Stimulated activated CD8-positive, alpha-beta memory T cell treated with anti-CD3 and anti-CD28 coated beads, Interleukin-15, amount 100 ng/mL, for 1 hour (primary cell): ENCODE measurements at regions not wholly inside any gene's neighbourhood (a gene's known extent, or its start where the extent isn't known, plus 50 kb on each side); places are given as distances from the start of the nearest gene placed in this dataset.
"Not testable (repeated sequence)": the region's sequence is repeated elsewhere in the genome, so short reads cannot be mapped to it uniquely, and the experiment has no call there.

Experiments used
- DNase-seq: peaks from one replicate; pipeline ENCODE4 v3.0.0-alpha.2; 2020; ENCODE audit warnings: low read depth

DNA sequence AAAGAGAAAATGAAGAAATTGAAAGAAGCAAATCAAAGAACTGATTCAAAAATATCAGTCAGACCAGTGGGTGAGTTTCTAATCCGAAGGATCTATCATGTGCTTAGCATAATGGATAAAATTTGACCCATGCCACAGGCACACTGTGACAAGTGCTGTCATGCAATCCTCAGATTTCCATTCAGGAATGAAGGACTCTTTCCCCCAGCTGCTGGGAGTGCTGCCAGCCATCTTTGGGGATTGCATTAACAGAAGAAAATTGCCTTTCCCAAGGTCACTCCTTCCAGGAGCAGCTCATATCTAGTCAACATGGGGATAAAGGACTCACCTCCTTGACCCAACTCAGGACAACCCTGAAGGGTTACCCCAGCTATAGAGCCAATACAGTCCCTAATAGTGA, 316.7 kb upstream of the TBX18 start:
- DNase-seq, result no peak

DNA sequence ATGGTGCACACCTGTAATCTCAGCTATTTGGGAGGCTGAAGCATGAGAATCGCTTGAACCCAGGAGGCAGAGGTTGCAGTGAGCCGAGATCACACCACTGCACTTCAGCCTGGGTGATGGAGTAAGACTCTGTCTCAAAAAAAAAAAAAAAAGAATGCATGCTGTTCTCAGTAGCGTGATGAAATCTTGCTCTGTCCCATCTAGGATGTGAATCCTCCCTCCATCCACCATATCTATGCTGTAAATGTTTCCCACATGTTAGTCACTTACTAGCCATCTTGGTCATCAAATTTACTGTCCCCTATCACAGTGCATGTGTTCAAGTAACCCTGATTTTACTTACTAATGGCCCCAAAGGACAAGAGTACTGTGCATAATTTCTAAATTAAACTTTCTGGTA, 315.4 kb upstream of the TBX18 start:
- DNase-seq, result no peak

DNA sequence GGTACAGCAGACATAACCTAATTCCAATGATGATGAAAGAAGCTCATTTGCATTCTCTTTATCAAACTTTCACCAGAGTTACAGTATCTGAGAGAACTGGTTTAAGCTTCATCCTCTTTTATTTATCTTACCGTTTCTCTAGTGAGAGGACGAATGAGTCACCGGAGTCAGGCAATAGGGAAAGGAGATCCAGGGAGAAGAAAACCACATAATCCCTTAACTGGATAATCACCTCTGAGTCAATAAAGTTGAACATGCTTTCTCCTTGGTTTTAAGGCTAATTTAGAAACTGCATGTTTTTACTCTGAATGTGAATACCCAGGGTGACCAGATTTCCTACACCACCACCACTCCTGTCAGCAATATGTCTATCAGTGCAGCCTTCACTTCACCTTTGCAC, 313.7 kb upstream of the TBX18 start:
- DNase-seq, result no peak

DNA sequence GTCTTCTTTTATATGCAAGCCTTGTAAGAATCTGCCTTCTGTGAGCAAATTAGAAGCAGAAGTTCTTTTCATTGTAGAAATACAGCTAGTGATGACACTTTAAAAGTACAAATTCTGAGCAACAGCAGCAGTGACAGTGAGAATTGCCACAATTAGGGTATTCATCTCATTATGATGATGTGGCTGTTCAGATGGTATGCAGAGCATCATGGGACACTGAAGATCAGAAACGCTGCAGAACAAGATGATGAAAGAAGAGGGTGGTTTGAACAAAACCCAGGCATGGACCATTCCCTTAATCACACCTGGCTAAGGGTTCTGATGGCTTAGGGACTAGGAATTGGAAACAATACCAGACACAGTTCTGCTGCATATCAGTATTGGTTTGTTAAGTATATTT, 312.7 kb upstream of the TBX18 start:
- DNase-seq, result no peak

DNA sequence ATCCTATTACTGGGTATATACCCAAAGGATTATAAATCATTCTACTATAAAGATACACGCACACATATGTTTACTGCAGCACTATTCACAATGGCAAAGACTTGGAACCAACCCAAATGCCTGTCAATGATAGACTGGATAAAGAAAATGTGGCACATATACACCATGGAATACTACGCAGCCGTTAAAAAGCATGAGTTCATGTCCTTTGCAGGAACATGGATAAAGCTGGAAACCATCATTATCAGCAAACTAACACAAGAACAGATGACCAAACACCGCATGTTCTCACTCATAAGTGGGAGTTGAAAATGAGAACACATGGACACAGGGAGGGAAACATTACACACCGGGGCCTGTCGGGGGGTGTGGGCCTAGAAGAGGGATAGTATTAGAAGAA, 307.4 kb upstream of the TBX18 start:
- DNase-seq, result not testable (repeated sequence)

DNA sequence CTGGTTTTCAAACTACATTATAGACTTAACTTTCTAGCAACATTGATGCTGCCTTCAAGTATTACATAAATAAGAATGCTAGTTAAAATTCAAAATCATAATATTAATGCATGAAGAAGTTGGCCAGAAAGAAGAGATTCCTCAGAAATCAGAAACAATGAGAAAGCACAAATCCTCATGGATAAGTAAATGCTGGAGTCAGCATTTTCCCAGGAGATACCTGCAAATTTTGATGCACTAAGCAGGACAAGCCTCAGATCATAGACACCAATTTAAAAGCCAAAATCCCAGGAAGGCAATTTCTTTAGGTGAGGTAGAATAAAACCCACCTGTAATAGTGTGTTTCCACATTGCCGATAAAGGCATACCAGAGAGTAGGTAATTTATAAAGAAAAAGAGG, 305.2 kb upstream of the TBX18 start:
- DNase-seq, result no peak

DNA sequence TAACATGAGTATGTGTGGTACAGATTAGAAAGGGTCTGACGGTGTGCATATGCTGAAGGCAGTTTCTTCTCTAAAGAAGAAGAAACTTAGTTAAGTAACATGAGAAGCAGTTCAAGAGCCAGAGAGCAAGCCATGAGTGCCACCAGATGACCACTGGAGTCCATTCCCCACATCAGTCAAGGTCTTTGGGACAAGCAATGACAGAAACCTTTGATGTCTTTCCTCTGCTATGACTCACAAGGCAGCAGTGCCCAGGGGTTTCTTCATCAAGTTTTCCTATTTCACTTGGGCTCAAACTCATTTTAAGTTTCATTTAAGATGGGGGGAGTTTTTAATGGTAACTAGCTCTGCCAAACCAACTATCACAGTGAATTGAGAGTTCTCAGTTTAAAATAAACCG, 303.8 kb upstream of the TBX18 start:
- no peak for DNase-seq

DNA sequence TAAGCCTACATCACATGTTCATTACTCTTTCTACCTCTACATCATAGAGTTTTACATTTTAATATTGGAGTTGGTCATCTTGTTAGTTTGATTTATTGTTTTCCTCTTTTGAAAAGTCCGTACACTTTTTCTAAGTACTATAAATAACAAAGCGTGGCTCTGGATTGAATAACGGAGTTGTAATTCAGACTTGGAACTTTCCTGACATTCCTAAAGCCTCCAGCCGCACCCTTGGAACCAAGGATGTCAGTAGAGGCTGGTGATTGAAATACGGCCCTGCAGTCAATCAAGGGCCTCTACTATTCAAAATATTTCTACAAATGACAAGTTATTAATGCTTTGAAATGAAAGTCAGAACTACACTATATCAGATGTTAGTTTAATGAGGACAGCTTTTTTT, 301.9 kb upstream of the TBX18 start:
- DNase-seq, result no peak

DNA sequence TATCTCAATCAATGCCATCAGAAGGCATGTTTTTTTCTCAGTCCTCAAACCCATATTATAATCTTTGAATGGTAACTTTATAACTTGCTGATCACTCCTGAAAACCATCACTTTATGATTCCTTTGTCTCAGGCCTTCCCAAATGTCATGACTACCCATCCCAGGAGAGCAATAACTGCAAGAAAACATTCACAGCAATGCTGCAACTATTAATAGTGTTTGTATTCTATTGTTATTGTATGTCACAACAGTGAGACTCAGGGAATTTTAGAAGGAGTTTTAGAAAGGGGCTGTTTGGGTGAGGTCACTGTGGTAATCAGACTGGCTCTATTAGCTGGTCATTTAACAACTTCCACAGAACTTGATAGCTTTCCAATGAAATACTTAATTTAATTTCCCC, 301.4 kb upstream of the TBX18 start:
- DNase-seq, result no peak

DNA sequence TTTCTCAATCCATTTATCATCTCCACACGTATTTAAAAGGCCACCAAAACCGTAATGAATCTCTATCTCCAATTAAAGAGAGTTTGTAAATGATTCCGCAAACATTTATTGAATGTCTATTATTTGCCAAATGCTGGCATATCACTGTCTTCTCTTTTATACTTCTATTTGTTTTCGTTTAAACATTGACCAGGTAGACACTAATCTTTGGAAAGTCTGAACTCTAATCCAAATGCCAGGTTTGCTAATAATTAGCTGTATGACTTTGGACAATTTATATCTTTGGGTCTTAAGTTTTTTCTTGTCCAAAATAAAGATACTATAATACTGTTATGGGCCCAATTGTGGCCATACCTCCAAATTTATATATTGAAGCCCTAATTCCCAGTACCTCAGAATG, 299.2 kb upstream of the TBX18 start:
- no peak for DNase-seq

DNA sequence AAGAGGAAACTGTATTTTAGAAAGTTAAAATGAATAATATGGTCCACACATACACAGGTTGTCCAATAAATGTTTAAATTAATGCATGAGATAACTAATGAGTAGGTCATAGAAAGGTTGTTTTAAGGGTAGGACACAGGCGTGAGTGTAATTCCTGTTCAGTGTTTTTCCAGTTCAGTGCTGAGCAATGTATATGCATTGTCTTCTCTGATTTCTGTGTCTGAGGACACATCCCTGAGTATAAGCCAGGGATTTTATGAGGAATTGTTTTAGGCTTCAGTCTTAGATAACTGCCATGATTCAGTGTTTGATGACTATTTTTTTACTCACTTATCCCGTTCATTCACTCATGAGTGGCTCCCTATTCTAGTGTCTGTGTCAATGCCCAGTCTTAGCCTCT, 298.5 kb upstream of the TBX18 start:
- DNase-seq, result no peak

DNA sequence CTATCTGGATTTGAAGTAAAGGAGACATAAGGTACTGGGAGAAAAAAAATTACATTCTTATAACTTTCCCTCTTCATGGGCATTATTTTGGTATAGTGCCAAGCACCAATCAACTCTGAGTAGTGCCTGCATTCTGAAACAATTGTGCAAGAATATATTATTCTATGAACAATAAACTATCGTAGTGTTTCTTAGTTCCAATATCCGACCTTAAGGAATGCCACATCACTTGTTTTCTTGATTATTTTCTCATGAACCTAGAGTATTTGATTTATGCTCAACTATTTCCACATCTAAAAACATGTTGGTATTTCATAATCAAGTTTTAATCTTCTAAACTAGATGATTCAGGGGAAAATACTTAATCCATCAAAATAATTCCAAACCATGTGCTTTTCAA, 294.4 kb upstream of the TBX18 start:
- no peak for DNase-seq

DNA sequence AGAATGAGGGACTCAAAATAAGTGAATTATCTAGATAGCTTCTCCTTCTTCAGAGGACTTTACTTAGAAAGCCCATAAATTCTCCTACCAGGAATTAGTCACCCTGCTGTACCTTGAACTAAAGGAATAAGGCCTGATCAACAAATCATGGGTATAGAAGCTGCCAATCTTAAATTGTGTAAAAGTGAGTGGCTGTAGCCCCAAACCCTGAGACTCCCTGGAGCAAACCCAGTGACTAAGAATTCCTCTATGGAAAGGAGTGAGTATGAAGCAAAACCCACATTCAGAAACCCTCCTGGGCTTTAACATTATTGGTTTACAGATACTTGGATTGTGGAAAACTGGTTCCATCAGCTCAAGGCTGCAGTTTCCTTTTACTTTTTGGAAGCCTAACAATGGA, 285.8 kb upstream of the TBX18 start:
- no peak for DNase-seq

DNA sequence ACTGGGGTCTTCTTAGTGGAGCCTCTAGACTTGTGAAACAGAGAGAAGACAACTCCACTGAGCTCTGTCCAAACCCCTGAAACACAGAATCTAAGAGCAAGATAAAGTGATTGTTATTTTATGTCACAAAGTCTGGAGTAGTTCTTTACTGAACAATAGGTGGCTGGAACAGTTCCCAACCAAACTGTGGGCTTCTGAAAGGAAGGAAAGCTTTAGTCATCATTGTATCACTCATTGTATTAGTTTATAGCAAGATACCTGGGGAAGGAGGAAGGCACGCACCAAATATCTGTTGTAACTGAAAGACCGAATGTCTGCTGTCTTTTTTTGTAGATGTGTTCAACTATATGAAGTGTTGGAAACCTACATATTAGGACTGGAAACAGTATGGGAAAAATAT, 284.9 kb upstream of the TBX18 start:
- no peak for DNase-seq

DNA sequence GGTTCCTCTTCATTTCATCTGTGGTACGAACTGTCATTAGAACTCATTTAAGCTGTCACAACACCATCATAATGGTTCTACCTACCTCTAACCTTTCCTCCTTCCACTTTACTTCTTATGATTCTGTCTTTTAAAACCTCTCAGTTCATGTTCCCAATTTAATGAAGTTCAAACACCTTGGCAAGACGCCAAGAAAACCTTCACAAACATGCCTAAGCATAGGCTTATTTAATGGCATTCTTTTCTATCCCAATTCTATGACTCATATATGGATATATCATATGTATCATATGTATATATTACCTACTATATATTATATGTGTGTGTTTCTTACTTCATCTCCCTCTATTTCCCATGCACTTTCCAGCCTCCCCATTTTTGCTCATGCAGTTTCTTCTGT, 283.4 kb upstream of the TBX18 start:
- DNase-seq, result no peak

DNA sequence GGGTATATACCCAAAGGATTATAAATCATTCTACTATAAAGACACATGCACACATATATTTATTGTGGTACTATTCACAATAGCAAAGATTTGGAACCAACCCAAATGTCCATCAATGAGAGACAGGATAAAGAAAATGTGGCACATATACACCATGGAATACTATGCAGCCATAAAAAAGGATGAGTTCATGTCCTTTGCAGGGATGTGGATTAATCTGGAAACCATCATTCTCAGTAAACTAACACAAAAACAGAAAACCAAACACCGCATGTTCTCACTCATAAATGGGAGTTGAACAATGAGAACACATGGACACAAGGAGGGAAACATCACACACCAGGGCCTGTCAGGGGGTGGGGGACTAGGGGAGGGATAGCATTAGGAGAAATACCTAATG, 281.4 kb upstream of the TBX18 start:
- not testable (repeated sequence) for DNase-seq

DNA sequence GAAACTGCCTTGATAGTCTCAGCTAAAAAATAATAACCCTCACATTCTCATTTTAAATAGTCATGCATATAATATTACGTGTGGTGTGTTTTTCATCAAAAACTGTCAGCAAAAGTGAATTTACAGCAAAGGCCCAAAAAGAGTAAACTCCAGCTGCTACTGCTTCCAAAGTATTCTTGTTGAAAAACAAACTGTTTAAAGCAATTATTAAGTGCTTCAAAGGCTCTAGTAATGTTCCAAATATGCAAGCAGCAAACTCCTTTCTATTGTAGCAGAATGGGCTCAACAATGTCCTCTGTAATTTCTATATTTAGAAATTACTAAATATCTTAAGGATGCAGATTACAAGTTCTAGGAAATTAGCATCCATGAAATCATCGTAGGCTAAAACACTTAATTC, 280.0 kb upstream of the TBX18 start:
- DNase-seq, result no peak

DNA sequence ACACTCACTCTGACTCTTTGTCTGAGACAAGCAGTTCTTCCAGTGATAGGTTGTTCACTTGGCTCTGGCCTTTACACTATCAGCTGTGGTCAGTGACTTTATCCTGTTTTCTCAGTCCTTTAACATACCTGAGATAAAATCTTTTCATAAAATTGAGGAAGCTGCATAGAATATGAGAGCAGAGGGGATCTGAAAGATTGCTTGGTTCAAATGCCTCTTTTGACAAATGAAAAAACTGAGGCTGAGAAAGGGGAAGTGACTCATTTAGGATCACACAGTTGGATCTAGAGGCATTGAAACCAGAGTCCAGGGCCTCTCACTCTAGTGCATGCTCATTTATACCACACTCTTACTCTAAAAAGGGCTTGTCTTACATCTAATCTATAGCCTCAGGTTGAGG, 277.0 kb upstream of the TBX18 start:
- no peak for DNase-seq

DNA sequence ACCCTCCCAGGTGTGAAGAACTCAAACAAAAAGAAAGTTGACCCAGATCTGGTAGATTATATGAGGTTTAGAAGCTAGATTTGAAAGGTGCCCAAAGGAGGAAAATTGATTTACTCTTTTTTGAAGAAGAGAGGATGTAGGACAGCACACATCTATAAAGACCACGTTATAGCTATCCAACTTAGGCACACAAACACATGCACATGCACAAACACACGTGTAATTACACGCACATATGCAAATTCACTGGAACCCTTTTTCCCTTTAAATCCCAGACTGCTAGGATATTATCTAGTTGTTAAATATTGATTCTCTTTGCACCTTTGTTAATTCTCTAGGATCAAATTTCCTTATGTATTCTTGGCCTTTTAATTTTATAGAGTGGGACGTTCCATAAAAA, 272.8 kb upstream of the TBX18 start:
- DNase-seq, result no peak

DNA sequence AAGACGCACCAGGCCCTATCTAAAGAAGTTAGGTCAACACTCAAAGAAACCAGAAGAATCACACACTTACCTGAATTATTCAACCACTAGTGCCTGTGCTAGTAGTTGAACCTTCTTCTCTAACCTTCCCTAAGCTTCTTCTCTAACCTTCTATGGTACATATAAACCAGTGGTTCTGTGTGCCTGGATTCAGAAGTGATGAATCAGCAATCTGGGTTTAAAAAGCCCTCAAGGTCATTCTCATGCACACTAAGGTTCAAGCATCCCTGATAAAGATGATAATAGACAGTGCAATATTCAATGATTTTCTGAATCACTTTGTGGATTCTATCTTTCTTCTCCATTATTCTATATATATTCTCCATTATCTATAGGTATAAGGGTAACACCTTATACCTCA, 271.4 kb upstream of the TBX18 start:
- DNase-seq, result no peak

DNA sequence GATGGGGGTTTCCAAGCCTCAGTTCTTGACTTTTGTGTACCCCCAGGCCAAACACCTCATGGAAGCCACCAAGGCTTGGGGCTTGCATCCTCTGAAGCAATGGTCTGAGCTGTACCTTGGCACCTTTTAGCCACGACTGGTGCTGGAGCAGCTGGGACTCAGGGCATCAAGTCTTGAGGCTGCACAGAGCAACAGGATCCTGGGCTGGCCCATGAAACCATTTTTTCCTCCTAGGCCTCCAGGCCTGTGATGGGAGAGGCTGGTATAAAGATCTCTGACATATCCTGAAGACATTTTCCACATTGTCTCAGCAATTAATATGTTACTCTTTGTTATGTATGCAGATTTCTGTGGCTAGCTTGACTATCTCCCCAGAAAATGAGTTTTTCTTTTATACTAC, 269.1 kb upstream of the TBX18 start:
- no peak for DNase-seq

DNA sequence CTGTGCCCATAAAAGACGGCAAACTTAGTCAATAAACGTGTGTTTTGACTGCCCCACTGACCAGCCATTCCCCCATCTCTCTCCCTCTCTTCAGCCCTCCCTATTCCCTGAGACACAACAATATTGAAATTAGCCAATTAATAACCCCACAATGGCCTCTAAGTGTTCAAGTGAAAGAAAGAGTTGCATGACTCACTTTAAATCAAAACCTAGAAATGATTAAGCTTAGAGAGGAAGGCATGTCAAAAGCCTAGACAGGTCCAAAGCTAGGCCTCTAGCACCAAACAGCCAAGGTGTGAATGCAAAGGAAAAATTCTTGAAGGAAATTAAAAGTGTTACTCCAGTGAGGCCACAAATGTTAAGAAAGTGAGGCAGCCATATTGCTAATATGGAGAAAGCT, 261.6 kb upstream of the TBX18 start:
- DNase-seq, result no peak

DNA sequence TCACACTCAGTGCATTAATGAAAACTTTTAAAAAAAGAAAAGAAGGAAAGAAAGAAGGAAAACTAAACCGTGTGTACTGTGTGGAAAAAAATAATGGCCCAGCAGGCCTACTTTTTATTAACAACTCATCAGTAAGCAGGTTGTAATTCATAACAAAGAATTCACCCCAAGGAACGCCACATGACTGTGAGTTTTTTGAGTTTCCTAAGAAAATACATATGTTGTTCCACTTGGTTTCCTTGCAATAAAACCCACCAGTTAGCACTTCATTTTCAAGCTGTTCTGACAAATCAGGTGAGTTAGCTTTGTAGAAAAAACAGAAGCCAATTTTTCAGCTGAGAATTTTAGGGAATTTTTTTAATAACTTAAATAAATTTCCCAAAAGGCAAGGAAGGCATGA, 259.3 kb upstream of the TBX18 start:
- DNase-seq, result no peak

DNA sequence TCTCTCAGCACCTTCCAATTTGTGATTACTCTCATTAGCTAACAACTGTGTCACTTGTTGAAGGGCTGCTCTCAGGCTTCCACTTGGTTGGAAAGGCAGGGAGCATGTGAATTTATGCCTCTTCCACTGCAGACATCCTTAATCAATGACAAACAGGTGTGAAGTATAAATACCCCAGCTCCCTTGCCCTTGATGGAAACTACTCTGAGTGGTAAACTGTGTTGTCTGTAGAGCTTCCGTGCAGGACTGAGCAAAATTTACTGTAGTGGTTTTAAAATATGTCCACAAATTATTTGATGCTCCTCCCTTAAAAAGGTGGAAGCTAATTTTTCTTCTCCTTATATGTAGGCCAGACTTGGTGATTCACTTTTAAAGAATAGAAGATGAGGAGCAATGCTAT, 253.0 kb upstream of the TBX18 start:
- no peak for DNase-seq

DNA sequence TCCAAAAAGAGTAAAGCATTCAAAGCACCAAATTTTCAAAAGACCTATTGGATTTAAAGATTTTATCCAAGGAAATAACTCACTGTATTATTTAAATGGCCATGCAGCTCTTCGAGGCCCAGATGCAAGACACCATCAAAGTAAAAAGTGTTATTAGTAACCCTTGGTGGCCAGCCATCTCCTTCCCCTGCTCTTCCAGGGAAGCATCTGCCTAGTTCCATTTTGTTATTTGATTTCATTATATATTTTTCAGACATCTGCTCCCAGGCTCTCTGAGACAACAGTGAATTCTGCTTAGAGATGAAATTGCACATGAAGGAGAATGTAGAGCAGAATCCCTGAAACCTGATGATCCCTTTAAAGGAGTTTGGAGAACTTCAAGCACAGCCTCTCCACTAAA, 252.3 kb upstream of the TBX18 start:
- no peak for DNase-seq
